HG03571 (cell line): ENCODE measurements at regions not wholly inside any gene's neighbourhood (a gene's known extent, or its start where the extent isn't known, plus 50 kb on each side); places are given as distances from the start of the nearest gene placed in this dataset.

Source experiments
- ATAC-seq: cut with Tn5 transposase; IDR thresholded peaks from one replicate; pipeline ENCODE4 v1.9.1; 2021; ENCODE audit not compliant: unreplicated experiment

- no peak for ATAC-seq
Observed at GRCh38 chr2:38430196-38430595, 53.1 kb upstream of the ATL2 start.

- no peak for ATAC-seq
Observed at GRCh38 chr2:38427936-38428335, 50.9 kb upstream of the ATL2 start.

GRCh38 chr2:38427054-38427453, 50.0 kb upstream of the ATL2 start:
- ATAC-seq, result no peak
